ENCODE measurements at regions not wholly inside any gene's neighbourhood (a gene's known extent, or its start where the extent isn't known, plus 50 kb on each side); places are given as distances from the start of the nearest gene placed in this dataset.

- TF ChIP-seq, protein P1, sequence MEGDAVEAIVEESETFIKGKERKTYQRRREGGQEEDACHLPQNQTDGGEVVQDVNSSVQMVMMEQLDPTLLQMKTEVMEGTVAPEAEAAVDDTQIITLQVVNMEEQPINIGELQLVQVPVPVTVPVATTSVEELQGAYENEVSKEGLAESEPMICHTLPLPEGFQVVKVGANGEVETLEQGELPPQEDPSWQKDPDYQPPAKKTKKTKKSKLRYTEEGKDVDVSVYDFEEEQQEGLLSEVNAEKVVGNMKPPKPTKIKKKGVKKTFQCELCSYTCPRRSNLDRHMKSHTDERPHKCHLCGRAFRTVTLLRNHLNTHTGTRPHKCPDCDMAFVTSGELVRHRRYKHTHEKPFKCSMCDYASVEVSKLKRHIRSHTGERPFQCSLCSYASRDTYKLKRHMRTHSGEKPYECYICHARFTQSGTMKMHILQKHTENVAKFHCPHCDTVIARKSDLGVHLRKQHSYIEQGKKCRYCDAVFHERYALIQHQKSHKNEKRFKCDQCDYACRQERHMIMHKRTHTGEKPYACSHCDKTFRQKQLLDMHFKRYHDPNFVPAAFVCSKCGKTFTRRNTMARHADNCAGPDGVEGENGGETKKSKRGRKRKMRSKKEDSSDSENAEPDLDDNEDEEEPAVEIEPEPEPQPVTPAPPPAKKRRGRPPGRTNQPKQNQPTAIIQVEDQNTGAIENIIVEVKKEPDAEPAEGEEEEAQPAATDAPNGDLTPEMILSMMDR (IDR thresholded peaks at IDR 0.05; ENCODE audit: control insufficient read depth, insufficient read depth, low read depth, low read length, missing control alignments): no peak
- H3K4me3 ChIP-seq (ENCODE audit: control insufficient read depth, low read depth, low read length): no peak overlapping the region
- DNase-seq (ENCODE audit: low read depth): no peak
These were observed 252.6 kb upstream of the SMIM30 start for GRCh38 chr7:113370910-113371309.

- no peak overlapping the region for H3K4me3 ChIP-seq (ENCODE audit: control insufficient read depth, low read depth, low read length)
- TF ChIP-seq, protein P1 (IDR thresholded peaks at IDR 0.05; ENCODE audit: control insufficient read depth, insufficient read depth, low read depth, low read length, missing control alignments): no peak
- DNase-seq (ENCODE audit: low read depth): no peak
These were observed 249.9 kb upstream of the SMIM30 start for GRCh38 chr7:113368256-113368655.

- DNase-seq (ENCODE audit: low read depth): no peak
- H3K4me3 ChIP-seq (ENCODE audit: control insufficient read depth, low read depth, low read length): no peak overlapping the region
- TF ChIP-seq, protein P1 (IDR thresholded peaks at IDR 0.05; ENCODE audit: control insufficient read depth, insufficient read depth, low read depth, low read length, missing control alignments): no peak
These were observed 248.8 kb upstream of the SMIM30 start for GRCh38 chr7:113367041-113367586.

- DNase-seq (ENCODE audit: low read depth): no peak
- TF ChIP-seq, protein P1 (IDR thresholded peaks at IDR 0.05; ENCODE audit: control insufficient read depth, insufficient read depth, low read depth, low read length, missing control alignments): no peak
These were observed 247.8 kb upstream of the SMIM30 start for GRCh38 chr7:113366122-113366521.

GRCh38 chr7:113349339-113349738 is 231.0 kb upstream of the SMIM30 start:
- H3K4me3 ChIP-seq (ENCODE audit: control insufficient read depth, low read depth, low read length): no peak overlapping the region
- no peak for DNase-seq (ENCODE audit: low read depth)
- TF ChIP-seq, protein P1 (IDR thresholded peaks at IDR 0.05; ENCODE audit: control insufficient read depth, insufficient read depth, low read depth, low read length, missing control alignments): no peak

More at GRCh38 chr7:113366122-113366521, 247.8 kb upstream of the SMIM30 start:
- H3K4me3 ChIP-seq (ENCODE audit: control insufficient read depth, low read depth, low read length): no peak overlapping the region

GRCh38 chr7:113339661-113340060 is 221.3 kb upstream of the SMIM30 start:
- no peak overlapping the region for H3K4me3 ChIP-seq (ENCODE audit: control insufficient read depth, low read depth, low read length)
- TF ChIP-seq, protein P1 (IDR thresholded peaks at IDR 0.05; ENCODE audit: control insufficient read depth, insufficient read depth, low read depth, low read length, missing control alignments): no peak
- no peak for DNase-seq (ENCODE audit: low read depth)
